ENCODE measurements at regions not wholly inside any gene's neighbourhood (a gene's known extent, or its start where the extent isn't known, plus 50 kb on each side); places are given as distances from the start of the nearest gene placed in this dataset.

DNA sequence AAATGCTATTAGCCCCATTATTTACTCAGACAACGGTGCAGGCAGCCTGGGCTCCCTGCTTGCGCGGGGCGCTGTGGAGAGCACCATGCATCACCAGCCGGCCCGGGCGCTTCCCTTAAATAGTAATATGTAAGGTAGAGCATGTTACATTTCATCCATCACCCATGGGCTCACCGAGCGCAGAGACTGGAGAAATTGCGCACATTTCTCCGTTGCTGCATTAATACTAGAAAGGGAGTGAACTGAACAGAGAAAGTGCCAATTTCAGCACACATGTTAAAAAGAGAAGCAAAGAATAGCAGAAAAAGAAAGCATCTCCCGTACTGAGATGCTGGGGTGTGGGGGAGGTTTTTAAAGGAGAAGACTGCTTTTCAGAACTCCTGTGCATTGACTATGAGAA lies 400.3 kb downstream of the ZSWIM6 start:
- TF ChIP-seq CTCF (IDR thresholded peaks at IDR 0.05 in 4 of 5, conservative IDR thresholded peaks at IDR 0.05 in 1 of 5) (no peak), POLR2A (IDR thresholded peaks at IDR 0.05) (no peak)

All from gastrocnemius medialis (tissue), 4 donors.